ENCODE measurements at regions not wholly inside any gene's neighbourhood (a gene's known extent, or its start where the extent isn't known, plus 50 kb on each side); places are given as distances from the start of the nearest gene placed in this dataset.

DNA sequence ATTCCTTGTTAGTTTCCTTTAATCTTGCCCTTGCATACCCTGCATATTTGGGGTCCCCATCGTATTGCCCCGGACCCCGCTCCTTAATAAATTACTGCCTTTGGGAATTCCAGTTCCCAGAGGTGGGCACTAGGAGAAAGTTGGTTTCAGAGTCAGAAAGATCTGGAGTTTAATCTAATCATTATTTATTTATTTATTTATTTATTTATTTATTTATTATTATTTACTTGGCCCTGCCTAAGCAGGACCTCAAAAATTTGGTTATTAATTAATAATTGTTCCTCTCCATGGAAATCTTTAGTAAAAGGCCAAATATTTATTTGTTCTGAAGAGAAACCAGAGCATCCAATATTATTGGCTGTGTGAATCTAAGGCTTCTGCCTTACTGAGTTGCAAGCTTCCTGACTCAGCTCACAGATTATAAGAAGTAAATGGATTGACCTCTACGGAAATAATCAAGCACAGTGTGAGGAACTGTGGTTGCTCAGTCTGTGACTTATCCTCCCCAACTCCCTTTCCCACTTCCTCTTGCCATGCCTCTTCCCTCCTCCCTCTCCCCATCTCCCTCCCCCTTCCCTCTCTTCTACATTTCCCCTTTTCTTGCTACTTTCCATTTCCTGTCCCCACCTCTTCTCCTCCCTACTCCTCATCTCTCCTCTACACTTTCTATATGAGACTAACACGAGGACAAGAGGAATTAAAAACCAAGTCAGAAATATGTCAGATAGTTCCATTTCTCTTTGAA lies 61.5 kb upstream of the AP1S2 start:
- no peak for DNase-seq (ENCODE audit: low spot score)

DNA sequence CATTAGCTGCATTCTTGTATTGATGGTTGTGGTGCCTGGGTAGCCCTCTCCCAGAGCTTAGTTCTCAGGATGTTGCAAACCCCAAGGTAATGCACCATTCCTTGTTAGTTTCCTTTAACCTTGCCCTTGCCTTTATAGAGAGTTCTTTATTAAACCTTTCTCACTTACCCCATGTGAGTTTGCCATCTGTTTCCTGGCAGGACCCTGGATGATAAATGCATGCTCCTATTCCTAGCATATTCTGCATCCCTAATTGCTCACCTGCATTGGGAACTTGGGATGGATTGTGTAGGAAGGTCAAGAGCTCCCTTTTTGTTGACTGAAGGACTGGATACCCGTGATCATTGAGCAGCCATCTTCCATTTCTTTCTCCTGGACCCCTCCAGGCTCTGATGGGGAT lies 59.9 kb upstream of the AP1S2 start:
- peak; percentile 52 for DNase-seq (ENCODE audit: low spot score)

DNA sequence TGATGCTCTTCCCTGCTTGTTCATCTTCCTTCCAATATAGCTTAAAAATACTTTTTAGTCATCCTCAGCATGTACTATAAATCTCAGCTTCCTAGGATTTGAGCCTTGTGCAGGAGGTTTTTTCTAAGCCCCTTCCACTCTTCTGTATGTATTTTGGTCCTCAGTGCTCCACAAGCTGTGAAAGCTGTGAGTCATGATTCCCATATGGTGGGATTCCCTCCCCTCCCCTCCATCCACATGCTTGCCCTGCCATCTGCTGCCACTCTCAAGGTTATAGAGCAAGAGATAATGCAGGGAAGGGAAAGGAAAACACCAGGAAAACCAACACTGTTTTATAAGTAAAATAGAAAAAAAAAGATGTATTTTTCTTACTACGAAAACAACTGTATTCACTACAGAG lies 58.5 kb upstream of the AP1S2 start:
- DNase-seq (ENCODE audit: low spot score): peak; percentile 59

DNA sequence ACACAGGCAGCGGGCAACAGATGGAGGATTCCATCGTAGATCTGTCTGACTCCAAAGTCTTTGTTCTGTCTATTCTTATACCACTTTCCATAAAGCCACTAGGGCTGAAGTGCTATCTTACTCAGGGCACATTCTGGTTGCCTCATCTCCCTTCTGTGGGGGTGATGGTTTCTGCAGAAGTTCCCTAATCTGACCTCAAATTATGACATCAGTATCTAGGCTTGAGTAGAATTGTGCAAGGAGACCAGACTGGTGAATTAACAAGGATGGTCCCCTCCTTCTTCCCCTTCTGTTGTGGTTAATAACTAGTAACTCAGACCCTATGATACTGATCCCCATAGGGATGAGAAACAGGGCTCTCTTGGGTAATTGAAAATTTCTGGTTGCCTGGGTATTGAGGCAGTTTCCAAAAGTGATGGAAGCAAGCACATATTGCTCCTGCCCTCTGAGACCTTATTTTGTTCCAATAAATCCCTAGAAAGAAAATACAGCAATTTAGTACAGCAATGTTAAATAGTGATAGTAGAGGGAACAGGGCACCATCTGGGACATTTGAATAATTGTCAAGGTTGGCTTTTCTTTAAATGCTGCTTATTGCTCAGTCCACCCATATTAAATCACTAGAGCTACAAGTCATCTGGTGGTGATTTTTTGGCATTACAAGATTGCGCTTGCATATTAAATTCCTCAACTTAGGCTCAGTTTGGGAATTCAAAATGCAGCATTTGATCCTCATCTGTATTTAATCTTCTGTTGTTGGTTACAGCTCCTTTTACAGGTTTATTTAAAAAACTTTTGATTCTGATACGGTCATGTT lies 57.3 kb upstream of the AP1S2 start:
- DNase-seq (ENCODE audit: low spot score): peak; percentile 48

DNA sequence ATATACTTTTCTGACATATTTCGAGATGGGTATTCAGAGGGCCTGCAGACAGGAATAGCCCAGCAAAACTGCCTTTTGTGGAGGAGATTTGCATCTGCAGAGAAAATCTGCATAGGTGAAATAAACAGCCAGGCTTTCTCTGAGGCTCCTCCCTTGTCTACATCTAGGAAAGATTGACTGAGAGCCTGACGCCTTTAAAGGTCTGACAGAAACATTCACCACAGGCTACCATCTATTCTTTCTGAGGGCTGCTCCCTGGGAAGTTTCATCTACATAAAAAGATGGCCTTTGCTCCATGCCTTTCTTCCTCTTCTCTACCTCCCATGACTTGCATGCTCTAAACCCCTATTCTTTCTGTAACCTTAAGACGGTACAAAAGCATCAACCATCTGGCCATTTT lies 55.0 kb upstream of the AP1S2 start:
- no peak for DNase-seq (ENCODE audit: low spot score)

DNA sequence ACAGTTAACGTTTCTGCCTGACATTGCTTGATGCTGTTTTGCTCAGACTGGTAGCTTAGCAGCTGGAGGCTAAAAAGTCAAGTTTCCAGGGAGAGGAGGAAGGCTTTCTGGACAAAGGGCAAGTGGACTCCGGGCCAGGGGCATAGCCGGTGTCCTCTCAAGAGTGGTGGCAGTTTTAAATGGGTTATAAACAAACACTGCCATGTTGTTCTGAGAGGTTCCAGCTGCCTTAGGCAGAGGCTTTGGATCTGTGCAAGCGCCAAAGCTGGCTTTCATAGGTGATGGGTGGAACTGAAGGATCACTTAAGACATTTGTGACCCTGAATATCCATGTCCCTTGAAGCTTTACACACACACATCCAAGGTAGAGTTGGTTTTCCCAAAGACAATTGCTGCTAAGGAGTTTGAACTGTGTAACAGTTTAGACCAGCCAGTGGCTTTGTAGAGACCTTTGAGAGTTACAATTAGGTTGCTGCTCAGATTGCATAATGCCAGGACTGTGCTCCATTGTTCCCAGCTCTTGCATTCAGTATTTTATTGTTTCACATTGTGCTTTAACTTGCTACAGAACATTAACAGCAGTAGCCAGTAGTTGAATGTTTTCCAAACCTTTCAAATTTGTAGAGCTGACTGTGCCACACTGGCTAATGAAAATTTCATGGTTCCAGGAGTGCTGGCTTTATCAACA lies 54.1 kb upstream of the AP1S2 start:
- no peak for DNase-seq (ENCODE audit: low spot score)

DNA sequence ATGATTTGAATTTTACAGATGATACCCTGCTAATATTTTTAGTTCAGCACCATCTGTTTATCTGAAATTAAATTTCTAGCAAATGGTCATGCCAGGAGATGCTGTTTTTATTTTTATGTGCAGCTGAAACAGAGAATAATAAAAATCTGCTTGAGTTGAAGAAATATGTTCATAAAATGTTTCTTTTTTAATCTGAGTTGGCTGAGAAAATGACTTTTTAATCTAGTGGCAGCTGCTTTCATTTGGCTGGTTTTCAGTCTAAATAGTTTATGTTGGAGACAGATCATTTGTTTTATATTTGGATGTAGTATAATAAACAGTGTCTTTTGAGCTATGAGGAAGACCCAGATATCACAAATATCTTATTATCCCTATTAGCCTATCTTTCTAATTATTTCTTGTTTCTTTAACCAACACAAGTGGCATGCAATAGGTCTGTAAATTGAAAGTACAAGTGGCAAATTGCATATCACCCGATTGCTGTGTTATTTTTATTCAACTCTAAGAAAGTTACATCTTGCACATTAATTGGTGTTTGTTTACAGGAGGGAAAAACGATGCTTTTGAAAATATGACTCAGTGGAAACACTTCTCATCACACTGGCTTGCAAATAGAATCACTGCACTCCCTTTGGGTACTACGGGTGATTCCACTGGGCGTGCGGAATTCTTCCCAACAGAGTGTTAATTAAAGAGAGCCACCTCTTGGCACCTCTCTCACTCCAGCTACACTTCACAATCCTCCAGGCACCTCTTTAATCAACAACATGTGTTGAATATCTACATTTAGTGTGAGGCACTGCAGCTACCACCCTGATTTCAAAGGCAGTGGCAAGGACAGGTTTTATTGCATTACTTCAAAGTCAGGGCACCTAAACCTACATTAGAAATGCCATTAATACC lies 51.7 kb upstream of the AP1S2 start:
- DNase-seq (ENCODE audit: low spot score): peak; percentile 46

All from cerebellar cortex (tissue), 1 donor.